ENCODE measurements at regions not wholly inside any gene's neighbourhood (a gene's known extent, or its start where the extent isn't known, plus 50 kb on each side); places are given as distances from the start of the nearest gene placed in this dataset.

DNA sequence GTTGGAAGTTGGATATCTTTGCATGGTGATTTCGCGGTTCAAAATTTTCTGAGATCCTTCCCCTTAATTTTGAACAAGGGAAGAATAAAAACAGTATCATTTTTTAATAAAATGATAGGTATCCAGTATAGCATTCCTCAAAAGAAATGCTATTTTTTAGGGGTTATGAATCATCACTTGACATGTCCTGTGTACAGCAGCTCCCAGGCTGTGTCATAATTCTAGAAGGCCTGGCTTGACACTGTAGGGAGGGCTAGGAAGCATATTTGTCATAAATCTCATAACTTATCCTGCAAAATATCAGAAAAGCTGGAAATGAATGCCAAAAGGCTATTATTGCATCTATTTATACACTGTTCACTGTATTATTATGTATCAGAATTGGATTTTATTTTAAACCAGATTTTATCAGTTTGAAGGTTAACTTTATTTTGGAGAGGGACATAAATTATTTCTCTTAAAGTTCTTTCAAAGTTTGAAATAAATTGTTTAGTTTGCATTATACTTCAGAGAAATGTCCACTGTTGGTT, 539.1 kb upstream of the ROBO2 start:
- TF ChIP-seq, protein P1, sequence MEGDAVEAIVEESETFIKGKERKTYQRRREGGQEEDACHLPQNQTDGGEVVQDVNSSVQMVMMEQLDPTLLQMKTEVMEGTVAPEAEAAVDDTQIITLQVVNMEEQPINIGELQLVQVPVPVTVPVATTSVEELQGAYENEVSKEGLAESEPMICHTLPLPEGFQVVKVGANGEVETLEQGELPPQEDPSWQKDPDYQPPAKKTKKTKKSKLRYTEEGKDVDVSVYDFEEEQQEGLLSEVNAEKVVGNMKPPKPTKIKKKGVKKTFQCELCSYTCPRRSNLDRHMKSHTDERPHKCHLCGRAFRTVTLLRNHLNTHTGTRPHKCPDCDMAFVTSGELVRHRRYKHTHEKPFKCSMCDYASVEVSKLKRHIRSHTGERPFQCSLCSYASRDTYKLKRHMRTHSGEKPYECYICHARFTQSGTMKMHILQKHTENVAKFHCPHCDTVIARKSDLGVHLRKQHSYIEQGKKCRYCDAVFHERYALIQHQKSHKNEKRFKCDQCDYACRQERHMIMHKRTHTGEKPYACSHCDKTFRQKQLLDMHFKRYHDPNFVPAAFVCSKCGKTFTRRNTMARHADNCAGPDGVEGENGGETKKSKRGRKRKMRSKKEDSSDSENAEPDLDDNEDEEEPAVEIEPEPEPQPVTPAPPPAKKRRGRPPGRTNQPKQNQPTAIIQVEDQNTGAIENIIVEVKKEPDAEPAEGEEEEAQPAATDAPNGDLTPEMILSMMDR (IDR thresholded peaks at IDR 0.05), result no peak
- no peak for TF ChIP-seq POLR2A (IDR thresholded peaks at IDR 0.05)

All from lower leg skin (tissue), 3 donors.